ENCODE measurements at regions not wholly inside any gene's neighbourhood (a gene's known extent, or its start where the extent isn't known, plus 50 kb on each side); places are given as distances from the start of the nearest gene placed in this dataset.
"Not testable (repeated sequence)": the region's sequence is repeated elsewhere in the genome, so short reads cannot be mapped to it uniquely, and the experiment has no call there.

GRCh38 chr16:88252057-88252794 lies 130.5 kb upstream of the ZNF469 start:
- not testable (repeated sequence) for FAIRE-seq

- not testable (repeated sequence) for FAIRE-seq
These were observed 124.6 kb upstream of the ZNF469 start for GRCh38 chr16:88258141-88258540.

- FAIRE-seq = not testable (repeated sequence)
These were observed 123.8 kb upstream of the ZNF469 start for GRCh38 chr16:88258764-88259525.

GRCh38 chr16:88259538-88259937 lies 123.2 kb upstream of the ZNF469 start:
- not testable (repeated sequence) for FAIRE-seq

- not testable (repeated sequence) for FAIRE-seq
These were observed 122.6 kb upstream of the ZNF469 start for GRCh38 chr16:88260146-88260545.

- FAIRE-seq = not testable (repeated sequence)
These were observed 121.7 kb upstream of the ZNF469 start for GRCh38 chr16:88260881-88261665.

- not testable (repeated sequence) for FAIRE-seq
These were observed 120.7 kb upstream of the ZNF469 start for GRCh38 chr16:88261814-88262605.

- not testable (repeated sequence) for FAIRE-seq
These were observed 119.7 kb upstream of the ZNF469 start for GRCh38 chr16:88262858-88263563.

- FAIRE-seq = not testable (repeated sequence)
These were observed 119.0 kb upstream of the ZNF469 start for GRCh38 chr16:88263681-88264287.

- peak; percentile 68 for FAIRE-seq
These were observed 118.0 kb upstream of the ZNF469 start for GRCh38 chr16:88264641-88265285.

- FAIRE-seq = not testable (repeated sequence)
These were observed 117.3 kb upstream of the ZNF469 start for GRCh38 chr16:88265286-88265938.

- FAIRE-seq = not testable (repeated sequence)
These were observed 116.7 kb upstream of the ZNF469 start for GRCh38 chr16:88266036-88266435.

- FAIRE-seq = not testable (repeated sequence)
These were observed 115.7 kb upstream of the ZNF469 start for GRCh38 chr16:88266935-88267551.

- not testable (repeated sequence) for FAIRE-seq
These were observed 114.4 kb upstream of the ZNF469 start for GRCh38 chr16:88268186-88268970.

- FAIRE-seq = not testable (repeated sequence)
These were observed 112.5 kb upstream of the ZNF469 start for GRCh38 chr16:88270171-88270790.

- not testable (repeated sequence) for FAIRE-seq
These were observed 111.5 kb upstream of the ZNF469 start for GRCh38 chr16:88271296-88271695.

GRCh38 chr16:88271776-88272175 lies 111.0 kb upstream of the ZNF469 start:
- not testable (repeated sequence) for FAIRE-seq

GRCh38 chr16:88272437-88272836 lies 110.3 kb upstream of the ZNF469 start:
- not testable (repeated sequence) for FAIRE-seq

Data from G401.6 (cell line).